Vagina (tissue), 2 donors: ENCODE measurements at regions not wholly inside any gene's neighbourhood (a gene's known extent, or its start where the extent isn't known, plus 50 kb on each side); places are given as distances from the start of the nearest gene placed in this dataset.

Experiments used
- DNase-seq, 2 donors: peaks; one replicate each; pipeline ENCODE4 v3.0.0-alpha.2; 2017; ENCODE audit errors: extremely low spot score in 2 of 2
- H3K27ac ChIP-seq: fragments of 200-600 bp; sonication (generic); one replicate; pipeline ENCODE4 v1.5.1; 2019
- H3K27me3 ChIP-seq: fragments of 200-600 bp; sonication (generic); one replicate; pipeline ENCODE4 v1.5.1; 2019
- H3K36me3 ChIP-seq, 2 donors: fragments of 200-600 bp; sonication (generic); one replicate each; pipeline ENCODE4 v1.5.1; 2017 to 2019
- H3K4me1 ChIP-seq: fragments of 200-600 bp; sonication (generic); one replicate; pipeline ENCODE4 v1.5.1; 2019
- H3K4me3 ChIP-seq, 2 donors: fragments of 200-600 bp; sonication (generic); 1 replicate in 1 of 2; 2 replicates in 1 of 2; pipeline ENCODE4 v1.5.1; 2016 to 2019
- H3K9me3 ChIP-seq: fragments of 200-600 bp; sonication (generic); one replicate; pipeline ENCODE4 v1.5.1; 2019
- POLR2A ChIP-seq, 2 donors: fragments of 450-650 bp; IDR thresholded peaks; one replicate each; pipeline ENCODE4 v1.6.1; 2017; ENCODE audit warnings: antibody characterized with exemption in 2 of 2, mild to moderate bottlenecking in 2 of 2, moderate library complexity in 2 of 2
- POLR2AphosphoS5 ChIP-seq, 2 donors: sonication (generic); formaldehyde crosslinking; IDR thresholded peaks; one replicate each; pipeline ENCODE4 v1.9.0; 2017; ENCODE audit warnings: antibody characterized with exemption in 2 of 2, mild to moderate bottlenecking in 2 of 2, low read depth in 1 of 2; ENCODE audit not compliant: insufficient read depth in 1 of 2
- intact Hi-C: fragments of 100-400 bp; cut with DNase I; formaldehyde crosslinking; loops from one replicate; pipeline ENCODE4 v1.15.1; 2023
- TF ChIP-seq, protein P1 (sequence below), 3 experiments: fragments of 450-650 bp in 2 of 3; fragments of 200-600 bp in 1 of 3; sonication (generic) in 1 of 3; IDR thresholded peaks; one replicate each; pipeline ENCODE4 v1.5.1; 2017 to 2019; ENCODE audit warnings: antibody characterized with exemption in 3 of 3, mild to moderate bottlenecking in 2 of 3, moderate library complexity in 2 of 3

DNA sequence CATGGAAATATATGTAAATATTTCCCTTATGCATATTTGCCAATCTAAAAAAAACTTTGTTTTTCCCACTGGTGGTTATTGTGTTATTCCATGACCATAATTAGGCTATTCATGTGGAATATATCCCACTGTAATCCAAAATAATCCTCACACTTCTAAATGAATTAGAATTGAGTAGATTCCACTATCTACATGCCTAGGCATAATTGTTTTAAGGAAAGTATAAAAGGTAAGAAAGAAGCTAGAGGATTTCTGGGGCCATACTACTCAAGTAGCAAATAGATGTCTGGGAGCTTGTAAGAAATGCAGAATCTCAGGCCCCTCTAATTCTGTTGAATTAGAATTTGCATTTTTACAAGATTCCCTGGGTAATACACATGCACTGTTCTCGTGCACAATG, 83.5 kb upstream of the RRP15 start:
- H3K4me1 ChIP-seq, result no peaks in the 10 kb centered on the region
- H3K27me3 ChIP-seq, result no peaks in the 10 kb centered on the region
- no peak overlapping the region for H3K27ac ChIP-seq
- H3K36me3 ChIP-seq, result no peaks in the 10 kb centered on the region
- TF ChIP-seq, protein P1, sequence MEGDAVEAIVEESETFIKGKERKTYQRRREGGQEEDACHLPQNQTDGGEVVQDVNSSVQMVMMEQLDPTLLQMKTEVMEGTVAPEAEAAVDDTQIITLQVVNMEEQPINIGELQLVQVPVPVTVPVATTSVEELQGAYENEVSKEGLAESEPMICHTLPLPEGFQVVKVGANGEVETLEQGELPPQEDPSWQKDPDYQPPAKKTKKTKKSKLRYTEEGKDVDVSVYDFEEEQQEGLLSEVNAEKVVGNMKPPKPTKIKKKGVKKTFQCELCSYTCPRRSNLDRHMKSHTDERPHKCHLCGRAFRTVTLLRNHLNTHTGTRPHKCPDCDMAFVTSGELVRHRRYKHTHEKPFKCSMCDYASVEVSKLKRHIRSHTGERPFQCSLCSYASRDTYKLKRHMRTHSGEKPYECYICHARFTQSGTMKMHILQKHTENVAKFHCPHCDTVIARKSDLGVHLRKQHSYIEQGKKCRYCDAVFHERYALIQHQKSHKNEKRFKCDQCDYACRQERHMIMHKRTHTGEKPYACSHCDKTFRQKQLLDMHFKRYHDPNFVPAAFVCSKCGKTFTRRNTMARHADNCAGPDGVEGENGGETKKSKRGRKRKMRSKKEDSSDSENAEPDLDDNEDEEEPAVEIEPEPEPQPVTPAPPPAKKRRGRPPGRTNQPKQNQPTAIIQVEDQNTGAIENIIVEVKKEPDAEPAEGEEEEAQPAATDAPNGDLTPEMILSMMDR (IDR thresholded peaks at IDR 0.05), result no peak
- TF ChIP-seq POLR2A (IDR thresholded peaks at IDR 0.05) (no peak), POLR2AphosphoS5 (IDR thresholded peaks at IDR 0.05; ENCODE audit: insufficient read depth in 1 of 2, low read depth in 1 of 2) (no peak)
- intact Hi-C loops, result no loop called here
- H3K9me3 ChIP-seq, result no peaks in the 10 kb centered on the region
- no peak for DNase-seq
- H3K4me3 ChIP-seq, result no peak overlapping the region

DNA sequence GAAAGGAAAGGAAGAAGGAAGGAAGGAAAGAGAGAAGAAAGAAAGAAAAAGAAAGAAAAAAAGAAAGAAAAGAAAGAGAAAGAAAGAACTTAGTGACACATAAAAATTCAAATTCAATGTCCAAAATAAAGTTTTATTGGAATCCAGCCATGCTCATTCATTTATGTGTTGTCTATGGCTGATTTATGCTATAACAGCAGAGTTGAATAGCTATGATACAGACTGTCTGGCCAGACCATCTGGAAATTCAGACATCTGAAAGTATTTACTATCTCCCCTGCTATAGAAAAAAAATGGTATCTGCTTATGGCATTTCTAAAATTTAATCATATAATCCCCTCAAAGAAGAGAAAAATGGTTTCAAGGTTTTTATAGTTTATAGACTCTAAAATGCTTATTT, 79.4 kb upstream of the RRP15 start:
- Histone ChIP-seq H3K4me3 (no peak overlapping the region), H3K27ac (no peak overlapping the region), H3K4me1 (no peaks in the 10 kb centered on the region), H3K9me3 (no peaks in the 10 kb centered on the region), H3K27me3 (no peaks in the 10 kb centered on the region), H3K36me3 (no peaks in the 10 kb centered on the region)
- TF ChIP-seq POLR2A (IDR thresholded peaks at IDR 0.05) (no peak), POLR2AphosphoS5 (IDR thresholded peaks at IDR 0.05; ENCODE audit: insufficient read depth in 1 of 2, low read depth in 1 of 2) (no peak)
- TF ChIP-seq, protein P1 (IDR thresholded peaks at IDR 0.05), result no peak
- intact Hi-C loops, result no loop called here
- DNase-seq, result no peak

DNA sequence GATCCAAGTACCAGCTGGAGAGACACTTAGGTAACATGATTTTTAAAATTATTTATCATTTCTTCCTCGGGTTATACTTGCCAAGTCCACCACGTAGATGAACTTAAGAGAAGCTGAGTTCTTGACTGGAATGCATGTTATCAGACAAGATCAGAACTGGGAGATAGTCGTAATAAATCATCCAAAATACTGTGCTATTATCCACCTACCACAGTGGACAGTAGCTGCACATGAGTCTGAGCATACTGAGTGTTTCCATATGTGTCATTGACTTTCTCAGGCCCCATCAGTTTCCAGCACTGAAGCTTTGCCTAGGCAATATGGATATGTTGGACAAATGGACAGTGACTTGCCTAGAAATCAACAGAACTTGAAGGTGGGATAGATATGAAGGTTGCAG, 77.9 kb upstream of the RRP15 start:
- TF ChIP-seq POLR2A (IDR thresholded peaks at IDR 0.05) (no peak), POLR2AphosphoS5 (IDR thresholded peaks at IDR 0.05; ENCODE audit: insufficient read depth in 1 of 2, low read depth in 1 of 2) (no peak)
- H3K27me3 ChIP-seq, result no peaks in the 10 kb centered on the region
- no peaks in the 10 kb centered on the region for H3K4me1 ChIP-seq
- H3K9me3 ChIP-seq, result no peaks in the 10 kb centered on the region
- no peak overlapping the region for H3K4me3 ChIP-seq
- intact Hi-C loops, result no loop called here
- no peaks in the 10 kb centered on the region for H3K36me3 ChIP-seq
- no peak overlapping the region for H3K27ac ChIP-seq
- no peak for DNase-seq

DNA sequence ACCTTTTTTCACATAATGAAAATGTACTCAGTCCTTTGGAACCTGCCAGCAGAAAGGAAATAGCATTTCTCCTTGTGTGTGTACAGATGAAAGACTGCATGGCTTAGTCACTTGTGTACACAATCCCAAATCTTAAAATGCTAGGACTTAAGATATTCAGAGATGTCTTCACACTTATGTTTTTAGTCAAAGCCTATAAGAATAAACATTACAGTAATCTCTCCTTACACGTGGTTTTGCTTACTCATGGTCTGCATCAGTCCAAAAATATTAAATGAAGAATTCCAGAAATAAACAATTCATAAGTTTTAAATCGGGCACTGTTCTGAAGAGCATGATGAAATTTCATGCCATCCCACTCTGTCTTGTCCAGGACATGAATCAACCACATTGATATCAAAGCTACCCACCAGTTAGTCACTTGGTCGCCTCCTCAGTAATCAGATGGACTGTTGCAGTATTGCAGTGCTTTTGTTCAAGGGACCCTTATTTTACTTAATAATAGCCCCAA, 75.7 kb upstream of the RRP15 start:
- Histone ChIP-seq H3K9me3 (no peaks in the 10 kb centered on the region), H3K36me3 (no peaks in the 10 kb centered on the region), H3K4me1 (no peaks in the 10 kb centered on the region), H3K4me3 (no peak overlapping the region), H3K27ac (no peak overlapping the region), H3K27me3 (no peaks in the 10 kb centered on the region)
- intact Hi-C loops, result no loop called here
- TF ChIP-seq, protein P1 (IDR thresholded peaks at IDR 0.05), result no peak
- TF ChIP-seq POLR2AphosphoS5 (IDR thresholded peaks at IDR 0.05; ENCODE audit: insufficient read depth in 1 of 2, low read depth in 1 of 2), result no peak
- TF ChIP-seq POLR2A (IDR thresholded peaks at IDR 0.05), result no peak
- no peak for DNase-seq

DNA sequence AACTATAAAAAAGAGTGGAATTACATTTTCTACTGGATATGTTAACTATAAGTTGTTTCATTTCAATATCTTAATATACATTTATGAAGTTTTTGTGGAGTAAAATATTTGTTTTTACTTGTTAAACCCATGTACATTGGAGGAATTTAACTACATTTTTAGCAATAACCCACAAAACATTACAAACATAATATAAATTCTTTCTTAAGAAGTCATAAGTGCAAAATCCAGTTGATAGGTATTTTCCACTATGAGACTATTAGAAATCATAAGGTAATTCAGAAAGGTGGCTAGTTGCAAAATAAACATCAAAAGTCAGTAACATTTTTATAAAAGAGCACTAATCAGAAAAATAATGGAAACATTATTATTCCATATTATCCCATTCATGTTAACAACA, 73.9 kb upstream of the RRP15 start:
- H3K36me3 ChIP-seq, result no peaks in the 10 kb centered on the region
- DNase-seq, result no peak
- H3K27ac ChIP-seq, result no peak overlapping the region
- H3K27me3 ChIP-seq, result no peaks in the 10 kb centered on the region
- intact Hi-C loops, result no loop called here
- no peak overlapping the region for H3K4me3 ChIP-seq
- H3K4me1 ChIP-seq, result no peaks in the 10 kb centered on the region
- no peaks in the 10 kb centered on the region for H3K9me3 ChIP-seq
- TF ChIP-seq POLR2AphosphoS5 (IDR thresholded peaks at IDR 0.05; ENCODE audit: insufficient read depth in 1 of 2, low read depth in 1 of 2), result no peak
- TF ChIP-seq, protein P1 (IDR thresholded peaks at IDR 0.05), result no peak
- no peak for TF ChIP-seq POLR2A (IDR thresholded peaks at IDR 0.05)
